PC-3 (cell line): ENCODE measurements at regions not wholly inside any gene's neighbourhood (a gene's known extent, or its start where the extent isn't known, plus 50 kb on each side); places are given as distances from the start of the nearest gene placed in this dataset.
A peak's percentile ranks its signal among the peaks of the same experiment; 100 is the strongest.

Source experiments
- ATAC-seq: fragments of 200-7000 bp; cut with Tn5 transposase; 2 replicates; pipeline ENCODE4 v1.9.1; 2020; ENCODE audit warnings: mild to moderate bottlenecking, moderate library complexity
- BruUV-seq: library from RNA; stranded (reverse); fragments of 400-500 nt; replicated peaks from 2 replicates; lab custom pipeline; 2021; lab: Mats Ljungman, UMichigan
- CTCF ChIA-PET: fragments of 300-600 bp; sonication (Branson Sonifier 250); formaldehyde crosslinking; loops from one replicate; lab custom pipeline; 2022; ENCODE audit warnings: antibody characterized with exemption; lab: Charles Lee
- POLR2A ChIA-PET: fragments of 300-600 bp; sonication (Branson Sonifier 250); formaldehyde crosslinking; loops from one replicate; lab custom pipeline; 2022; ENCODE audit warnings: antibody characterized with exemption; ENCODE audit not compliant: unreplicated experiment; lab: Charles Lee
- DNase-seq: peaks from one replicate; pipeline ENCODE4 v3.0.0-alpha.2; 2015
- H2AFZ ChIP-seq: fragments of 300-600 bp; sonication (generic); 2 replicates; pipeline ENCODE4 v1.6.0; 2016; ENCODE audit warnings: antibody characterized with exemption, low read length
- H3F3A ChIP-seq: fragments of 300-600 bp; sonication (generic); one replicate; pipeline ENCODE4 v1.6.0; 2017; ENCODE audit warnings: antibody characterized with exemption, low read length, control low read depth, mild to moderate bottlenecking; ENCODE audit not compliant: unreplicated experiment
- H3K27ac ChIP-seq: fragments of 300-600 bp; sonication (generic); 2 replicates; pipeline ENCODE4 v1.5.1; 2016; ENCODE audit warnings: mild to moderate bottlenecking, low read length
- H3K27me3 ChIP-seq: fragments of 300-600 bp; sonication (generic); 2 replicates; pipeline ENCODE4 v1.6.1; 2016; ENCODE audit warnings: low read length, mixed read lengths
- H3K36me3 ChIP-seq: fragments of 300-600 bp; sonication (generic); 2 replicates; pipeline ENCODE4 v1.6.1; 2016; ENCODE audit warnings: low read depth, mixed run types, low read length, mixed read lengths
- H3K4me1 ChIP-seq: fragments of 300-600 bp; sonication (generic); 2 replicates; pipeline ENCODE4 v1.5.1; 2016; ENCODE audit warnings: low read length; ENCODE audit not compliant: insufficient read depth
- H3K4me2 ChIP-seq: fragments of 300-600 bp; sonication (generic); 2 replicates; pipeline ENCODE4 v1.6.0; 2016; ENCODE audit warnings: low read length
- H3K4me3 ChIP-seq: fragments of 300-600 bp; sonication (generic); 2 replicates; pipeline ENCODE4 v1.5.1; 2016; ENCODE audit warnings: mild to moderate bottlenecking, low read length, mixed read lengths
- H3K79me2 ChIP-seq: fragments of 300-600 bp; sonication (generic); 2 replicates; pipeline ENCODE4 v1.6.1; 2017; ENCODE audit warnings: low read length, mixed read lengths
- H3K9ac ChIP-seq: fragments of 300-600 bp; sonication (generic); 2 replicates; pipeline ENCODE4 v1.6.0; 2016; ENCODE audit warnings: mild to moderate bottlenecking, low read length
- H3K9me2 ChIP-seq: fragments of 300-600 bp; sonication (generic); replicated peaks from 2 replicates; pipeline ENCODE4 v1.6.1; 2016; ENCODE audit warnings: mixed run types, low read length, mixed read lengths
- H3K9me3 ChIP-seq: fragments of 300-600 bp; sonication (generic); 2 replicates; pipeline ENCODE4 v1.6.1; 2016; ENCODE audit warnings: low read length, mixed read lengths
- H4K20me1 ChIP-seq: fragments of 300-600 bp; sonication (generic); 2 replicates; pipeline ENCODE4 v1.6.1; 2016; ENCODE audit warnings: low read length, mixed read lengths
- EZH2 ChIP-seq: fragments of 300-600 bp; sonication (generic); IDR thresholded peaks from one replicate; pipeline ENCODE4 v1.6.1; 2017; ENCODE audit warnings: antibody characterized with exemption, mild to moderate bottlenecking, low read length; ENCODE audit not compliant: unreplicated experiment
- EZH2phosphoT487 ChIP-seq: fragments of 300-600 bp; sonication (generic); IDR thresholded peaks from 2 replicates; pipeline ENCODE4 v1.6.1; 2018; ENCODE audit warnings: mild to moderate bottlenecking, antibody characterized with exemption, low read length, borderline replicate concordance
- intact Hi-C: fragments of 100-400 bp; cut with micrococcal nuclease; formaldehyde crosslinking; loops from 2 replicates; pipeline ENCODE4 v1.9.0; 2023
- TF ChIP-seq, protein P1 (sequence below): fragments of 300-600 bp; sonication (generic); conservative IDR thresholded peaks from 2 replicates; pipeline ENCODE4 v1.5.1; 2017; ENCODE audit warnings: antibody characterized with exemption, low read depth, mild to moderate bottlenecking, low read length

GRCh38 chr14:76954394-76955190 lies 73.9 kb downstream of the IRF2BPL start:
- Histone ChIP-seq H3K79me2 (peaks cover 3% of the 10 kb centered on the region; the same call in 1 of the 2 replicates), H2AFZ (no peak overlapping the region), H3K36me3 (no peaks in the 10 kb centered on the region), H3F3A (peaks cover 10% of the 10 kb centered on the region), H3K9ac (peak overlapping the region; percentile 56), H3K4me3 (no peak overlapping the region), H3K27me3 (no peaks in the 10 kb centered on the region), H3K9me3 (no peaks in the 10 kb centered on the region), H3K9me2 (no peaks in the 10 kb centered on the region), H3K4me2 (peak overlapping the region; percentile 80), H3K4me1 (peaks cover 76% of the 10 kb centered on the region), H4K20me1 (no peaks in the 10 kb centered on the region), H3K27ac (peak overlapping the region; percentile 95)
- ChIA-PET POLR2A (interaction anchor here (0.6 kb wide), 1 partner anchor 74 kb away, joined by 3 read pairs; the partner anchor contains the start of gene IRF2BPL), CTCF (interaction anchor here (1.9 kb wide), 1 partner anchor 116 kb away, joined by 12 read pairs; no protein-coding TSS in a partner anchor)
- DNase-seq = peak; percentile 37
- no TSS peak for BruUV-seq
- TF ChIP-seq EZH2 = no peak
- no peak for TF ChIP-seq EZH2phosphoT487
- TF ChIP-seq, protein P1, sequence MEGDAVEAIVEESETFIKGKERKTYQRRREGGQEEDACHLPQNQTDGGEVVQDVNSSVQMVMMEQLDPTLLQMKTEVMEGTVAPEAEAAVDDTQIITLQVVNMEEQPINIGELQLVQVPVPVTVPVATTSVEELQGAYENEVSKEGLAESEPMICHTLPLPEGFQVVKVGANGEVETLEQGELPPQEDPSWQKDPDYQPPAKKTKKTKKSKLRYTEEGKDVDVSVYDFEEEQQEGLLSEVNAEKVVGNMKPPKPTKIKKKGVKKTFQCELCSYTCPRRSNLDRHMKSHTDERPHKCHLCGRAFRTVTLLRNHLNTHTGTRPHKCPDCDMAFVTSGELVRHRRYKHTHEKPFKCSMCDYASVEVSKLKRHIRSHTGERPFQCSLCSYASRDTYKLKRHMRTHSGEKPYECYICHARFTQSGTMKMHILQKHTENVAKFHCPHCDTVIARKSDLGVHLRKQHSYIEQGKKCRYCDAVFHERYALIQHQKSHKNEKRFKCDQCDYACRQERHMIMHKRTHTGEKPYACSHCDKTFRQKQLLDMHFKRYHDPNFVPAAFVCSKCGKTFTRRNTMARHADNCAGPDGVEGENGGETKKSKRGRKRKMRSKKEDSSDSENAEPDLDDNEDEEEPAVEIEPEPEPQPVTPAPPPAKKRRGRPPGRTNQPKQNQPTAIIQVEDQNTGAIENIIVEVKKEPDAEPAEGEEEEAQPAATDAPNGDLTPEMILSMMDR = no peak
- intact Hi-C loops = no loop called here
- no peak for ATAC-seq

DNA sequence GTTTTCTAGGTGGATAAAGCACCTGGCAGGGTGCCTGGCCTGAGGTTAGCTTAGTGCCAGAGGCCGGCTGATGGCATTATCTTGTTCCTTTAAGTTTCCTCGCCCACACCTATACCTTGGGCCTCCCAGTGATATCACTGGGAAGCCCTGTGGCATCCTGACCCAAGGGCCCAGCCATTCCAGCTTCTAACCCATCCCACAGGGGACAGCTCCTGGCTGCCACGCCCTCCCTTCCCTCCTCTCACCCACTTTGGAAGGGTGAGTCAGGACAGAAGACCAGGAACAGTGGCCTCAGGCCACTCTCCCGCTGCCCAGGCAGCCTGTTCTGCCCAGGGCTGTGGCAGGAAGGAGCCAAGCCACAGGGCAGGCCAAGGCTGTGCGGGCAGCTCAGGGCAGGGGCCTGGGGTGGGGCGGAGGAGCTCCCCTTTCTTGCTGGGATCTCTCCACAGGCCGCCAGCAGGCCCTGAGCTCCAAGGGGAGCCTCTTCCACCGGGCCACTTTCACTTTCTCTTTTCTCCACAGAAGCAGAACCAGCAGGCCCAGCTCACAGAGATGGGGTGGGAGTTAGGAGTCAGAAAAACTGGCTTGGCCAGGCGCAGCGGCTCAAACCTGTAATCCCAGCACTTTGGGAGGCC lies 75.1 kb downstream of the IRF2BPL start:
- ChIA-PET POLR2A (interaction anchor here (0.5 to 1.2 kb wide), 6 partner anchors 8 to 110 kb away, joined by 3 to 6 read pairs (median 3); no protein-coding TSS in a partner anchor), CTCF (interaction anchor here (0.5 to 1.4 kb wide), 5 partner anchors 35 to 76 kb away, joined by 3 to 10 read pairs (median 4); no protein-coding TSS in a partner anchor)
- Histone ChIP-seq H3K4me1 (peaks cover 70% of the 10 kb centered on the region), H3K9ac (peak overlapping the region; percentile 56), H3F3A (peaks cover 10% of the 10 kb centered on the region), H3K27me3 (no peaks in the 10 kb centered on the region), H4K20me1 (no peaks in the 10 kb centered on the region), H3K9me2 (no peaks in the 10 kb centered on the region), H3K36me3 (no peaks in the 10 kb centered on the region), H2AFZ (no peak overlapping the region), H3K4me3 (peak overlapping the region; percentile 50; the same call in 1 of the 2 replicates), H3K27ac (peak overlapping the region; percentile 95), H3K9me3 (no peaks in the 10 kb centered on the region), H3K4me2 (peak overlapping the region; percentile 80), H3K79me2 (peaks cover 3% of the 10 kb centered on the region; the same call in 1 of the 2 replicates)
- ATAC-seq = peak; percentile 66
- DNase-seq = peak; percentile 98
- TF ChIP-seq EZH2 = no peak
- TF ChIP-seq, protein P1 = no peak
- no peak for TF ChIP-seq EZH2phosphoT487
- no TSS peak for BruUV-seq
- intact Hi-C loops = no loop called here
